Erythroblast (primary cell): ENCODE measurements at regions not wholly inside any gene's neighbourhood (a gene's known extent, or its start where the extent isn't known, plus 50 kb on each side); places are given as distances from the start of the nearest gene placed in this dataset.

Experiments used
- GATA1 ChIP-seq: IDR thresholded peaks from 2 replicates; pipeline ENCODE4 v1.6.1; 2011; ENCODE audit warnings: low read depth, mild to moderate bottlenecking, control low read depth, low read length, moderate library complexity
- POLR2A ChIP-seq: IDR thresholded peaks from 2 replicates; pipeline ENCODE4 v1.6.1; 2011; ENCODE audit warnings: mild to moderate bottlenecking, low read length

DNA sequence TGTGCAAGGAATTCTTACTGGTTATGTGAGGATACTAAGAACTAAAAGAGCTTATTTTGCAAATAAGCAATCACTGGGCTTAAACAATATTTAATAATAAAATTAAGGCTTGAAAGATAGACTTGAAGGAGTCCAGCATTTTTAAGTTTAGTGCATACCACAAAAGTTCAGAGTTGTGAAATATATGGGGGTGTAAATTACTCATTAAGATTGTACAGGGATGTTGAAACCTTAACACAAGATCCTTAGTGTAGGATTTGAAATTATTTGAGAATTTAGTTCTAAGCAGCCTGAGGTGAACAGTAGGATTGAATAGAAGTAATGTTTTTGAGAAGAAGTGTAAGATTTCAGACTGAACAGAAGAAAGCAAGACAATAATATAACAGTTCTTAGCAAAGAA lies 195.8 kb upstream of the RBMY1B start:
- no peak for TF ChIP-seq POLR2A
- no peak for TF ChIP-seq GATA1
